H9 (cell line): ENCODE measurements at regions not wholly inside any gene's neighbourhood (a gene's known extent, or its start where the extent isn't known, plus 50 kb on each side); places are given as distances from the start of the nearest gene placed in this dataset.

Source experiments
- DNase-seq: peaks from one replicate; pipeline ENCODE4 v3.0.0-alpha.2; 2017
- H2AFZ ChIP-seq: one replicate; pipeline ENCODE4 v1.6.1; 2013; ENCODE audit warnings: mild to moderate bottlenecking, low read length, control low read depth, moderate library complexity
- H2AK5ac ChIP-seq: 2 replicates; pipeline ENCODE4 v1.6.1; 2013; ENCODE audit warnings: low read length, control low read depth, mixed read lengths; ENCODE audit not compliant: insufficient read length
- H2BK120ac ChIP-seq: one replicate; pipeline ENCODE4 v1.6.1; 2013; ENCODE audit warnings: low read depth, mild to moderate bottlenecking, low read length, control low read depth, inconsistent platforms; ENCODE audit not compliant: poor library complexity, severe bottlenecking
- H2BK12ac ChIP-seq: 2 replicates; pipeline ENCODE4 v1.6.1; 2013; ENCODE audit warnings: low read length, control low read depth, mixed read lengths, low read depth; ENCODE audit not compliant: insufficient read length
- H2BK15ac ChIP-seq: 2 replicates; pipeline ENCODE4 v1.6.1; 2013; ENCODE audit warnings: low read depth, low read length, control low read depth
- H2BK20ac ChIP-seq: one replicate; pipeline ENCODE4 v1.6.1; 2013; ENCODE audit warnings: low read depth, mild to moderate bottlenecking, low read length, control low read depth, inconsistent platforms; ENCODE audit not compliant: poor library complexity, severe bottlenecking
- H2BK5ac ChIP-seq: 2 replicates; pipeline ENCODE4 v1.6.1; 2013; ENCODE audit warnings: low read length, control low read depth, mixed read lengths; ENCODE audit not compliant: insufficient read length
- H3K14ac ChIP-seq: 2 replicates; pipeline ENCODE4 v1.6.1; 2013; ENCODE audit warnings: low read length, control low read depth; ENCODE audit not compliant: insufficient read depth
- H3K18ac ChIP-seq: 2 replicates; pipeline ENCODE4 v1.6.1; 2013; ENCODE audit warnings: low read depth, mild to moderate bottlenecking, mixed read lengths, low read length, control low read depth; ENCODE audit not compliant: insufficient read length
- H3K23ac ChIP-seq: 2 replicates; pipeline ENCODE4 v1.6.1; 2013; ENCODE audit warnings: low read length, control low read depth, mixed read lengths, low read depth; ENCODE audit not compliant: insufficient read length
- H3K23me2 ChIP-seq: 2 replicates; pipeline ENCODE4 v1.6.1; 2013; ENCODE audit warnings: low read depth, mild to moderate bottlenecking, mixed read lengths, low read length, control low read depth; ENCODE audit not compliant: insufficient read length, poor library complexity, severe bottlenecking
- H3K27ac ChIP-seq: 2 replicates; pipeline ENCODE4 v1.5.1; 2013; ENCODE audit warnings: low read length, control low read depth, mixed read lengths, low read depth; ENCODE audit not compliant: insufficient read length
- H3K27me3 ChIP-seq: 2 replicates; pipeline ENCODE4 v1.6.1; 2013; ENCODE audit warnings: low read length, control low read depth, inconsistent platforms; ENCODE audit not compliant: insufficient read depth
- H3K4ac ChIP-seq: 2 replicates; pipeline ENCODE4 v1.6.1; 2013; ENCODE audit warnings: low read depth, mild to moderate bottlenecking, control low read depth, inconsistent platforms, low read length, moderate library complexity
- H3K4me1 ChIP-seq: 2 replicates; pipeline ENCODE4 v1.6.1; 2013; ENCODE audit warnings: low read length, control low read depth, inconsistent platforms; ENCODE audit not compliant: insufficient read depth
- H3K4me2 ChIP-seq: 2 replicates; pipeline ENCODE4 v1.6.1; 2013; ENCODE audit warnings: low read length, control low read depth, mixed read lengths; ENCODE audit not compliant: insufficient read length, insufficient read depth
- H3K56ac ChIP-seq: 2 replicates; pipeline ENCODE4 v1.6.1; 2013; ENCODE audit warnings: low read depth, mild to moderate bottlenecking, mixed read lengths, low read length, control low read depth; ENCODE audit not compliant: insufficient read length
- H3K79me1 ChIP-seq: 2 replicates; pipeline ENCODE4 v1.6.1; 2013; ENCODE audit warnings: low read depth, mild to moderate bottlenecking, moderate library complexity, low read length, control low read depth, inconsistent platforms; ENCODE audit not compliant: insufficient read depth, poor library complexity, severe bottlenecking
- H3K79me2 ChIP-seq: 2 replicates; pipeline ENCODE4 v1.6.1; 2013; ENCODE audit warnings: low read length, control low read depth, inconsistent platforms; ENCODE audit not compliant: insufficient read depth
- H3K9ac ChIP-seq: 2 replicates; pipeline ENCODE4 v1.6.1; 2013; ENCODE audit warnings: low read length, control low read depth, mixed read lengths; ENCODE audit not compliant: insufficient read length; ENCODE audit errors: extremely low read depth
- H3K9me3 ChIP-seq: one replicate; pipeline ENCODE4 v1.6.1; 2013; ENCODE audit warnings: low read depth, low read length, inconsistent platforms; ENCODE audit not compliant: control insufficient read depth
- H3T11ph ChIP-seq: one replicate; pipeline ENCODE4 v1.6.1; 2013; ENCODE audit warnings: mild to moderate bottlenecking, low read length, control low read depth, inconsistent platforms
- H4K20me1 ChIP-seq: one replicate; pipeline ENCODE4 v1.6.1; 2013; ENCODE audit not compliant: control insufficient read depth, insufficient read length, insufficient read depth
- H4K5ac ChIP-seq: 2 replicates; pipeline ENCODE4 v1.6.1; 2013; ENCODE audit warnings: low read depth, mild to moderate bottlenecking, mixed read lengths, low read length, control low read depth; ENCODE audit not compliant: insufficient read length
- H4K8ac ChIP-seq: replicated peaks from 2 replicates; pipeline ENCODE4 v1.6.1; 2013; ENCODE audit warnings: low read length, control low read depth, mixed read lengths, low read depth; ENCODE audit not compliant: insufficient read length
- H4K91ac ChIP-seq: 2 replicates; pipeline ENCODE4 v1.6.1; 2013; ENCODE audit warnings: low read depth, mild to moderate bottlenecking, moderate library complexity, mixed read lengths, low read length, control low read depth; ENCODE audit not compliant: insufficient read length
- H3K27ac Mint-ChIP-seq, 3 experiments: 2 replicates in 2 of 3; 3 replicates in 1 of 3; pipeline ENCODE4 v1.8.0; 2020 to 2021; ENCODE audit warnings: mixed read lengths in 3 of 3, mild to moderate bottlenecking in 1 of 3, moderate library complexity in 1 of 3
- H3K27me3 Mint-ChIP-seq: 2 replicates; pipeline ENCODE4 v1.8.0; 2021; ENCODE audit warnings: low read depth, mild to moderate bottlenecking, moderate library complexity, mixed read lengths
- H3K36me3 Mint-ChIP-seq, 3 experiments: 2 replicates in 2 of 3; 3 replicates in 1 of 3; pipeline ENCODE4 v1.8.0; 2020 to 2021; ENCODE audit warnings: low read depth in 3 of 3, mixed read lengths in 3 of 3; ENCODE audit not compliant: insufficient read depth in 1 of 3
- H3K4me1 Mint-ChIP-seq, 2 experiments: 2 replicates each; pipeline ENCODE4 v1.8.0; 2020; ENCODE audit warnings: mixed read lengths in 2 of 2
- H3K4me3 Mint-ChIP-seq, 2 experiments: 2 replicates in 1 of 2; 3 replicates in 1 of 2; pipeline ENCODE4 v1.8.0; 2020 to 2021; ENCODE audit warnings: mild to moderate bottlenecking in 2 of 2, mixed read lengths in 2 of 2, moderate library complexity in 1 of 2
- H3K9me3 Mint-ChIP-seq, 2 experiments: 2 replicates in 1 of 2; 3 replicates in 1 of 2; pipeline ENCODE4 v1.8.0; 2020; ENCODE audit warnings: mild to moderate bottlenecking in 2 of 2, mixed read lengths in 2 of 2, moderate library complexity in 1 of 2
- WGBS: extraction: QIAGEN DNeasy Blood & Tissue Kit; methylation state at CpG from one replicate; pipeline ENCODE4 v1.1.7; 2013; ENCODE audit warnings: missing lambda C conversion rate, low lambda C conversion rate, mixed read lengths; ENCODE audit not compliant: insufficient read length; ENCODE audit errors: extremely low coverage; 5-methylcytosine and 5-hydroxymethylcytosine counted together
- TF ChIP-seq, protein P1 (sequence below): fragments of 200-600 bp; sonication (generic); conservative IDR thresholded peaks from 3 replicates; pipeline ENCODE4 v1.8.0; 2021; ENCODE audit warnings: antibody characterized with exemption, mild to moderate bottlenecking

- peaks cover 0 to 10% of the 10 kb centered on the region in 2 experiments; a peak in 2 of 5 replicates for H3K9me3 Mint-ChIP-seq
- no CpG with 5 or more reads among the region's 2 CpGs for WGBS
Measured at GRCh38 chrX:137479386-137479785, 86.5 kb upstream of the ZIC3 start.

More at GRCh38 chrX:137479386-137479785, 86.5 kb upstream of the ZIC3 start:
- Histone ChIP-seq H2BK12ac (no peak overlapping the region), H3K56ac (no peak overlapping the region), H4K8ac (no peak overlapping the region), H3K4me1 (no peaks in the 10 kb centered on the region), H2BK120ac (no peak overlapping the region), H3T11ph (no peak overlapping the region), H3K9me3 (no peaks in the 10 kb centered on the region), H2AK5ac (no peak overlapping the region), H3K18ac (no peak overlapping the region), H3K14ac (no peak overlapping the region), H3K23me2 (no peaks in the 10 kb centered on the region), H2AFZ (no peak overlapping the region), H2BK15ac (no peak overlapping the region), H3K9ac (no peak overlapping the region), H4K5ac (no peak overlapping the region), H3K27me3 (no peaks in the 10 kb centered on the region), H3K4me2 (no peak overlapping the region), H4K91ac (no peak overlapping the region), H3K27ac (no peak overlapping the region), H2BK20ac (no peak overlapping the region), H3K23ac (no peak overlapping the region), H3K4ac (no peak overlapping the region), H3K79me2 (no peaks in the 10 kb centered on the region), H3K79me1 (no peaks in the 10 kb centered on the region), H4K20me1 (no peaks in the 10 kb centered on the region), H2BK5ac (no peak overlapping the region)
- Mint-ChIP-seq H3K36me3 (no peaks in the 10 kb centered on the region), H3K27me3 (peaks cover 1% of the 10 kb centered on the region; the same call in 1 of the 2 replicates), H3K4me1 (peaks cover 1 to 2% of the 10 kb centered on the region in 2 experiments; a peak in 2 of 4 replicates), H3K27ac (no peak overlapping the region), H3K4me3 (no peak overlapping the region)
- no peak for DNase-seq
- TF ChIP-seq, protein P1, sequence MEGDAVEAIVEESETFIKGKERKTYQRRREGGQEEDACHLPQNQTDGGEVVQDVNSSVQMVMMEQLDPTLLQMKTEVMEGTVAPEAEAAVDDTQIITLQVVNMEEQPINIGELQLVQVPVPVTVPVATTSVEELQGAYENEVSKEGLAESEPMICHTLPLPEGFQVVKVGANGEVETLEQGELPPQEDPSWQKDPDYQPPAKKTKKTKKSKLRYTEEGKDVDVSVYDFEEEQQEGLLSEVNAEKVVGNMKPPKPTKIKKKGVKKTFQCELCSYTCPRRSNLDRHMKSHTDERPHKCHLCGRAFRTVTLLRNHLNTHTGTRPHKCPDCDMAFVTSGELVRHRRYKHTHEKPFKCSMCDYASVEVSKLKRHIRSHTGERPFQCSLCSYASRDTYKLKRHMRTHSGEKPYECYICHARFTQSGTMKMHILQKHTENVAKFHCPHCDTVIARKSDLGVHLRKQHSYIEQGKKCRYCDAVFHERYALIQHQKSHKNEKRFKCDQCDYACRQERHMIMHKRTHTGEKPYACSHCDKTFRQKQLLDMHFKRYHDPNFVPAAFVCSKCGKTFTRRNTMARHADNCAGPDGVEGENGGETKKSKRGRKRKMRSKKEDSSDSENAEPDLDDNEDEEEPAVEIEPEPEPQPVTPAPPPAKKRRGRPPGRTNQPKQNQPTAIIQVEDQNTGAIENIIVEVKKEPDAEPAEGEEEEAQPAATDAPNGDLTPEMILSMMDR: no peak
